ENCODE measurements at regions not wholly inside any gene's neighbourhood (a gene's known extent, or its start where the extent isn't known, plus 50 kb on each side); places are given as distances from the start of the nearest gene placed in this dataset.
A peak's percentile ranks its signal among the peaks of the same experiment; 100 is the strongest.

- no peak overlapping the region for H3K4me3 ChIP-seq
- 76 to 79% methylated on average over 5 of the region's 5 CpGs for WGBS, 2 donors
- H3K9me3 ChIP-seq, result no peaks in the 10 kb centered on the region
- TF ChIP-seq POLR2AphosphoS5 (IDR thresholded peaks at IDR 0.05) (peak in 1 of 4 donors; percentile 21), EP300 (IDR thresholded peaks at IDR 0.05) (no peak), CTCF (IDR thresholded peaks at IDR 0.05) (no peak), POLR2A (IDR thresholded peaks at IDR 0.05) (no peak)
- H3K27me3 ChIP-seq, result no peaks in the 10 kb centered on the region
- H3K36me3 ChIP-seq, result no peaks in the 10 kb centered on the region
- intact Hi-C loops (cut with DNase I), result no loop called here
- DNase-seq, result no peak
- H3K27ac ChIP-seq, result no peak overlapping the region
- no peaks in the 10 kb centered on the region for H3K4me1 ChIP-seq
These were observed 736.8 kb downstream of the MCTP2 start for GRCh38 chr15:94968133-94968532.

GRCh38 chr15:94970096-94970495, 738.7 kb downstream of the MCTP2 start:
- H3K27ac ChIP-seq, result no peak overlapping the region
- WGBS, 2 donors, result 85 to 93% methylated on average over 1 of the region's 1 CpG
- H3K36me3 ChIP-seq, result no peaks in the 10 kb centered on the region
- no peaks in the 10 kb centered on the region for H3K9me3 ChIP-seq
- TF ChIP-seq POLR2A (IDR thresholded peaks at IDR 0.05) (no peak), CTCF (IDR thresholded peaks at IDR 0.05) (no peak), EP300 (IDR thresholded peaks at IDR 0.05) (no peak), POLR2AphosphoS5 (IDR thresholded peaks at IDR 0.05) (no peak)
- H3K4me1 ChIP-seq, result no peaks in the 10 kb centered on the region
- H3K4me3 ChIP-seq, result no peak overlapping the region
- intact Hi-C loops (cut with DNase I), result no loop called here
- no peak for DNase-seq
- no peaks in the 10 kb centered on the region for H3K27me3 ChIP-seq

- H3K27ac ChIP-seq, result no peak overlapping the region
- H3K9me3 ChIP-seq, result no peaks in the 10 kb centered on the region
- intact Hi-C loops (cut with DNase I), result no loop called here
- H3K4me3 ChIP-seq, result no peak overlapping the region
- H3K36me3 ChIP-seq, result no peaks in the 10 kb centered on the region
- no peak for DNase-seq
- WGBS, 2 donors, result 54 to 73% methylated on average over 9 of the region's 9 CpGs
- H3K27me3 ChIP-seq, result no peaks in the 10 kb centered on the region
- no peaks in the 10 kb centered on the region for H3K4me1 ChIP-seq
- TF ChIP-seq POLR2A (IDR thresholded peaks at IDR 0.05) (no peak), EP300 (IDR thresholded peaks at IDR 0.05) (no peak), CTCF (IDR thresholded peaks at IDR 0.05) (no peak), POLR2AphosphoS5 (IDR thresholded peaks at IDR 0.05) (no peak)
These were observed 739.4 kb downstream of the MCTP2 start for GRCh38 chr15:94970802-94971201.

- TF ChIP-seq CTCF (IDR thresholded peaks at IDR 0.05), result no peak
- no peak for TF ChIP-seq POLR2A (IDR thresholded peaks at IDR 0.05)
- TF ChIP-seq POLR2AphosphoS5 (IDR thresholded peaks at IDR 0.05), result no peak
- TF ChIP-seq EP300 (IDR thresholded peaks at IDR 0.05), result no peak
- no peak overlapping the region for H3K27ac ChIP-seq
- H3K4me1 ChIP-seq, result no peaks in the 10 kb centered on the region
- intact Hi-C loops (cut with DNase I), result no loop called here
- no peak overlapping the region for H3K4me3 ChIP-seq
- no peaks in the 10 kb centered on the region for H3K27me3 ChIP-seq
- H3K36me3 ChIP-seq, result no peaks in the 10 kb centered on the region
- WGBS, 2 donors, result 90 to 97% methylated on average over 2 of the region's 2 CpGs
- no peaks in the 10 kb centered on the region for H3K9me3 ChIP-seq
- DNase-seq, result no peak
These were observed 741.0 kb downstream of the MCTP2 start for GRCh38 chr15:94972314-94972713.

DNA sequence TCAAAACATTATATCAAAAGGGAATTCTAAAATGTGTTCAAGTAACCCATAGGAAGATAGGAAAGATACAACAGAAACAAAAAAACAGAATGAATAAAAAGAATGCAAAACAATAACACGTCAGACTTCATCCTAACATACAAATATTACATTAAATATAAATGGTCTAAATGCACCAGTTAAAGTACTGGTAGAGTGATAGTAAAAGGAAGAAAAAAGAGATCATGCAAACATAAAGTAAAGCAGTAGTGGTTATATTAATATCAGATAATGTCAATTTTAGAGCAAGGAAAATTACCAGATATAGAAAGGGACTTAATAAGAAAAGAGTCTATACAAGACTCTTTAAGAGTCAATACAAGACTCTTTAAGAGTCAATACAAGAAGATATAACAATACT, 755.7 kb downstream of the MCTP2 start:
- Histone ChIP-seq H3K9me3 (peaks cover 0 to 3% (median 1%) of the 10 kb centered on the region in 4 donors), H3K27me3 (no peaks in the 10 kb centered on the region), H3K27ac (no peak overlapping the region), H3K4me3 (no peak overlapping the region), H3K4me1 (no peaks in the 10 kb centered on the region), H3K36me3 (no peaks in the 10 kb centered on the region)
- 90 to 93% methylated on average over 1 of the region's 1 CpG for WGBS, 2 donors
- intact Hi-C loops (cut with DNase I), result no loop called here
- no peak for DNase-seq
- TF ChIP-seq POLR2A (IDR thresholded peaks at IDR 0.05), result no peak
